ENCODE measurements at regions not wholly inside any gene's neighbourhood (a gene's known extent, or its start where the extent isn't known, plus 50 kb on each side); places are given as distances from the start of the nearest gene placed in this dataset.
"Not testable (repeated sequence)": the region's sequence is repeated elsewhere in the genome, so short reads cannot be mapped to it uniquely, and the experiment has no call there.

DNA sequence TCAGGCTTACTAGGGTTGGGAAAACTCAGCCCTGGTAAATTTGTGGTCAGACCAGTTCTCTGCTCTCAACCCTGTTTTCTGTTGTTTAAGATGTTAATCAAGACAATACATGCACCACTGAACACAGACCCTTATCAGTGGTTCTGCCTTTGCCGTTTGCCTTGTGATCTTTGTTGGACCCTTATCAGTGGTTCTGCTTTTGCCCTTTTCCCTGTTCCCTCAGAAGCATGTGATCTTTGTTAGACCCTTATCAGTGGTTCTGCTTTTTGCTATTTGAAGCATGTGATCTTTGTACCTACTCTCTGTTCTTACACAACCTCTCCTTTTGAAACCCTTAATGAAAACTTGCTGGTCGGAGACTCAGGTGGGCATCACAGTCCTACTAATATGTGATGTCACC is 133.9 kb upstream of the NBPF11 start:
- TF ChIP-seq, protein P1, sequence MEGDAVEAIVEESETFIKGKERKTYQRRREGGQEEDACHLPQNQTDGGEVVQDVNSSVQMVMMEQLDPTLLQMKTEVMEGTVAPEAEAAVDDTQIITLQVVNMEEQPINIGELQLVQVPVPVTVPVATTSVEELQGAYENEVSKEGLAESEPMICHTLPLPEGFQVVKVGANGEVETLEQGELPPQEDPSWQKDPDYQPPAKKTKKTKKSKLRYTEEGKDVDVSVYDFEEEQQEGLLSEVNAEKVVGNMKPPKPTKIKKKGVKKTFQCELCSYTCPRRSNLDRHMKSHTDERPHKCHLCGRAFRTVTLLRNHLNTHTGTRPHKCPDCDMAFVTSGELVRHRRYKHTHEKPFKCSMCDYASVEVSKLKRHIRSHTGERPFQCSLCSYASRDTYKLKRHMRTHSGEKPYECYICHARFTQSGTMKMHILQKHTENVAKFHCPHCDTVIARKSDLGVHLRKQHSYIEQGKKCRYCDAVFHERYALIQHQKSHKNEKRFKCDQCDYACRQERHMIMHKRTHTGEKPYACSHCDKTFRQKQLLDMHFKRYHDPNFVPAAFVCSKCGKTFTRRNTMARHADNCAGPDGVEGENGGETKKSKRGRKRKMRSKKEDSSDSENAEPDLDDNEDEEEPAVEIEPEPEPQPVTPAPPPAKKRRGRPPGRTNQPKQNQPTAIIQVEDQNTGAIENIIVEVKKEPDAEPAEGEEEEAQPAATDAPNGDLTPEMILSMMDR (conservative IDR thresholded peaks at IDR 0.05 in 1 of 2, IDR thresholded peaks at IDR 0.05 in 1 of 2; ENCODE audit: low read depth in 1 of 2, low read length in 2 of 2): not testable (repeated sequence)
- not testable (repeated sequence) for TF ChIP-seq EZH2 (IDR thresholded peaks at IDR 0.05; ENCODE audit: low read length, missing control alignments)
